Esophagus muscularis mucosa (tissue), 4 donors: ENCODE measurements at regions not wholly inside any gene's neighbourhood (a gene's known extent, or its start where the extent isn't known, plus 50 kb on each side); places are given as distances from the start of the nearest gene placed in this dataset.

ENCODE experiments used
- CTCF ChIP-seq, 3 experiments: fragments of 200-600 bp in 2 of 3; fragments of 450-650 bp in 1 of 3; sonication (generic) in 2 of 3; IDR thresholded peaks; one replicate each; pipeline ENCODE4 v1.5.1; 2017 to 2019; ENCODE audit warnings: antibody characterized with exemption in 3 of 3, mild to moderate bottlenecking in 2 of 3, moderate library complexity in 1 of 3
- EP300 ChIP-seq: sonication (generic); formaldehyde crosslinking; IDR thresholded peaks from one replicate; pipeline ENCODE4 v1.6.1; 2017; ENCODE audit warnings: antibody characterized with exemption
- POLR2A ChIP-seq: fragments of 450-650 bp; IDR thresholded peaks from one replicate; pipeline ENCODE4 v1.6.1; 2017; ENCODE audit warnings: antibody characterized with exemption, moderate library complexity, mild to moderate bottlenecking, low read depth
- POLR2AphosphoS5 ChIP-seq, 2 donors: sonication (generic); formaldehyde crosslinking; IDR thresholded peaks; one replicate each; pipeline ENCODE4 v1.6.1; 2017; ENCODE audit warnings: antibody characterized with exemption in 2 of 2

DNA sequence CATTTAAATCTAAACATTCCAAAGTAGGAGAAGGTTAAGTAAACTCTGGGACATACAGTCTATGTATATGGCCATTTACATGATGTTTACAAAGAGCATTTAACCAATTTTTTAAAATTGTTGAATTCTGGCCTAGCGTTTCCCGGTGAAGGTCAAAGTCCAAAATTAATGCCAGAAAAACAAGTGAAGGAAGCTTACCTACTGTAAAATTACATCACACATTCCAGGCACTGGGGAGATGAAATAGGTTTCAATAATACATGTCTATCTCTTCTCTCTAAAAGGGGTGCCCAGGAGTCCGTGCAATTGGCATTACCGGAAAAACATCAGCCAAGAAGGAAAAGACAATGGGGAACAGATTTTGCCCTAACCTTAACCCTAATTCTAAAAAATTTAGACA lies 358.8 kb downstream of the VPS13C start:
- TF ChIP-seq CTCF (IDR thresholded peaks at IDR 0.05) (no peak), POLR2A (no peak), POLR2AphosphoS5 (IDR thresholded peaks at IDR 0.05) (no peak), EP300 (no peak)
